Nucleus accumbens (tissue), 56 donors: ENCODE measurements at regions not wholly inside any gene's neighbourhood (a gene's known extent, or its start where the extent isn't known, plus 50 kb on each side); places are given as distances from the start of the nearest gene placed in this dataset.
A peak's percentile ranks its signal among the peaks of the same experiment; 100 is the strongest.
"Not testable (repeated sequence)": the region's sequence is repeated elsewhere in the genome, so short reads cannot be mapped to it uniquely, and the experiment has no call there.

ENCODE experiments used
- DNase-seq, 56 donors: peaks; one replicate each; lab custom pipeline; 2025; lab: John Stamatoyannopoulos, UW

- no peak for DNase-seq
These were observed 55.1 kb upstream of the F9 start for GRCh38 chrX:139475432-139475831.

- DNase-seq: not testable (repeated sequence)
These were observed 68.6 kb upstream of the F9 start for GRCh38 chrX:139461945-139462344.

- no peak for DNase-seq
These were observed 75.8 kb upstream of the F9 start for GRCh38 chrX:139454743-139455142.

- DNase-seq: no peak
These were observed 81.5 kb upstream of the F9 start for GRCh38 chrX:139448996-139449395.

- DNase-seq: no peak
These were observed 83.7 kb upstream of the F9 start for GRCh38 chrX:139446832-139447231.

GRCh38 chrX:139429913-139430312 is 100.6 kb upstream of the F9 start:
- DNase-seq: no peak

GRCh38 chrX:139423186-139423585 is 107.4 kb upstream of the F9 start:
- no peak for DNase-seq

- DNase-seq: not testable (repeated sequence)
These were observed 132.3 kb upstream of the F9 start for GRCh38 chrX:139398258-139398657.

- no peak for DNase-seq
These were observed 142.3 kb upstream of the F9 start for GRCh38 chrX:139388254-139388653.

- no peak for DNase-seq
These were observed 148.0 kb upstream of the F9 start for GRCh38 chrX:139382529-139382928.

- DNase-seq: not testable (repeated sequence)
These were observed 154.0 kb upstream of the F9 start for GRCh38 chrX:139376547-139376946.

- DNase-seq: no peak
These were observed 170.2 kb upstream of the F9 start for GRCh38 chrX:139360356-139360755.

- DNase-seq: not testable (repeated sequence)
These were observed 187.9 kb upstream of the F9 start for GRCh38 chrX:139342594-139342991.

GRCh38 chrX:139341855-139342593 is 188.5 kb upstream of the F9 start:
- DNase-seq: not testable (repeated sequence)

- DNase-seq: no peak
These were observed 198.1 kb upstream of the F9 start for GRCh38 chrX:139332441-139332840.

- no peak for DNase-seq
These were observed 203.2 kb upstream of the F9 start for GRCh38 chrX:139327355-139327754.

- no peak for DNase-seq
These were observed 205.8 kb upstream of the F9 start for GRCh38 chrX:139324756-139325155.

GRCh38 chrX:139320661-139321354 is 209.7 kb upstream of the F9 start:
- peak in 1 of 56 donors; percentile 0 for DNase-seq

GRCh38 chrX:139306675-139307074 is 223.9 kb upstream of the F9 start:
- not testable (repeated sequence) for DNase-seq

GRCh38 chrX:139304471-139304870 is 226.1 kb upstream of the F9 start:
- no peak for DNase-seq

- DNase-seq: no peak
These were observed 231.2 kb upstream of the F9 start for GRCh38 chrX:139299309-139299708.

- no peak for DNase-seq
These were observed 232.1 kb upstream of the F9 start for GRCh38 chrX:139298437-139298836.
